Activated T-helper 17 cell treated with anti-CD3 and anti-CD28 coated beads, Interleukin-2, amount 50 U/mL, for 72 hours (primary cell): ENCODE measurements at regions not wholly inside any gene's neighbourhood (a gene's known extent, or its start where the extent isn't known, plus 50 kb on each side); places are given as distances from the start of the nearest gene placed in this dataset.

ENCODE experiments used
- ATAC-seq: fragments of 150-1000 bp; cut with Tn5 transposase; replicated peaks from 2 replicates; pipeline ENCODE4 v1.10.0; 2021; ENCODE audit warnings: mild to moderate bottlenecking, moderate library complexity
- H3K27ac Mint-ChIP-seq: one replicate; pipeline ENCODE4 v1.8.0; 2022; ENCODE audit warnings: mixed read lengths
- H3K27me3 Mint-ChIP-seq: one replicate; pipeline ENCODE4 v1.8.0; 2022; ENCODE audit warnings: mixed read lengths
- H3K36me3 Mint-ChIP-seq: one replicate; pipeline ENCODE4 v1.8.0; 2022; ENCODE audit warnings: low read depth, mild to moderate bottlenecking, mixed read lengths
- H3K4me1 Mint-ChIP-seq: one replicate; pipeline ENCODE4 v1.8.0; 2022; ENCODE audit warnings: mixed read lengths
- H3K4me3 Mint-ChIP-seq: one replicate; pipeline ENCODE4 v1.8.0; 2022; ENCODE audit warnings: mild to moderate bottlenecking, mixed read lengths
- H3K9me3 Mint-ChIP-seq: one replicate; pipeline ENCODE4 v1.8.0; 2022; ENCODE audit warnings: mixed read lengths

DNA sequence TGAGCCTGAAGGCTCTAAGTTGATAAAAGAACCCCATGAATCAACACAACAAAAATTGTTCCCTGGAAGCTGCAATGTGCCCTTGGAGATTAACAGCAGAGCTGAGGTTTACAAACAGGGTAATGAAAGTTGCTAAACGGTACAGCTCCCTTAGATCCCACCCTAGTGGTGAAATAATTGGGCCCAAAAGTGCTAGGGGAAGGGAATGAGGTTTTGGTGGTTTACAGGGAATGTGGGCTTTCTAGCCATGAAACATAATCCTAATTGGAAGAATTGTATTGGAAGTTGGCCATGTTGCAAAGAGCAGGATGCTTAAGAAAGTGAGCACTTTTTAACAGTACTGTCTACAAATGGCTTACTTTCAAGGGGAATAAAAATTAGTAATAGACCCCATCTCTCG, 180.2 kb upstream of the SMIM21 start:
- H3K4me1 Mint-ChIP-seq, result no peaks in the 10 kb centered on the region
- no peak for ATAC-seq
- H3K36me3 Mint-ChIP-seq, result no peaks in the 10 kb centered on the region
- peaks cover 10% of the 10 kb centered on the region for H3K27me3 Mint-ChIP-seq
- H3K4me3 Mint-ChIP-seq, result no peak overlapping the region
- no peaks in the 10 kb centered on the region for H3K9me3 Mint-ChIP-seq
- no peak overlapping the region for H3K27ac Mint-ChIP-seq

DNA sequence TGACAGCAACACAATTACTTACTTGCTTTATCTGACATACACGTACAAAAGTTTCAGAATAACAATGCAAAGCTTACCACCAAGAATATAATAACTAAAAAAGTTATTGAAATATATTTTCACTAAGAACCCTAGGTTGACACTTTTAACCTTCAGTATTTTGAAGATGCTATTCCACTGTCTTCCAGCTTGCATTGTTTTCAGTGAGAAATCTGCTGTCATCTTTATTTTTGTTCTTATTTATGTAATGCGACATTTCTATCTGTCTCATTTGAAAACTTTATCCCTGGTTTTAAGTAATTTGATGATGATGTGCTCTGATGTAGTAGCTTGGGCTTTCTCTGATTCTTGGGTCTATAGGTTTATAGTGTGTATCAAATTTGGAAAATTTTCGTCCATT, 165.0 kb upstream of the SMIM21 start:
- H3K27me3 Mint-ChIP-seq, result peaks cover 3% of the 10 kb centered on the region
- H3K9me3 Mint-ChIP-seq, result peaks cover 19% of the 10 kb centered on the region
- H3K4me1 Mint-ChIP-seq, result no peaks in the 10 kb centered on the region
- H3K27ac Mint-ChIP-seq, result no peak overlapping the region
- ATAC-seq, result no peak
- H3K36me3 Mint-ChIP-seq, result no peaks in the 10 kb centered on the region
- no peak overlapping the region for H3K4me3 Mint-ChIP-seq

DNA sequence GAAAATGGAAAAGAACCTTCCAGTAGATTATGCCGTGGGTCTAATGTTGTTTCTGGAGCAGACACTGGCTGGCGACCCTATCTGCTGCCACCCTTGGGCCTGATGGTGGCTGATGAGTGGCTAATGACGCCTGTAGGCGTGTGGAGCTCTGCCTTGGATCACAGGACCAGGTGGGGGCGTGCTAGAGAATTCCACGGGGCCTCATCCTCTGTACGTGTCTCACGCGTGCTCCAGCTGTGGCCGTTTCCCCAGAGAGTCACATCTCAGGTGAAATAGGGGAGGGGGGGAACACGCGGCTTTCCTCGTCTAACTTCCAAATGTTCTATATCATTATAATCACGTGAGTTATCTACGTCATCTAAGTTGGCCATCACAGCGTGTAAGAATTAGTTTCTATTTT, 160.9 kb upstream of the SMIM21 start:
- Mint-ChIP-seq H3K4me1 (no peaks in the 10 kb centered on the region), H3K27me3 (peaks cover 8% of the 10 kb centered on the region), H3K36me3 (no peaks in the 10 kb centered on the region), H3K9me3 (peaks cover 14% of the 10 kb centered on the region), H3K4me3 (no peak overlapping the region), H3K27ac (no peak overlapping the region)
- ATAC-seq, result no peak

- Mint-ChIP-seq H3K4me1 (no peaks in the 10 kb centered on the region), H3K36me3 (no peaks in the 10 kb centered on the region), H3K27me3 (peaks cover 8% of the 10 kb centered on the region), H3K27ac (no peak overlapping the region), H3K9me3 (peaks cover 4% of the 10 kb centered on the region), H3K4me3 (no peak overlapping the region)
- ATAC-seq, result no peak
Measured at GRCh38 chr18:75587131-75587530, 159.6 kb upstream of the SMIM21 start.

DNA sequence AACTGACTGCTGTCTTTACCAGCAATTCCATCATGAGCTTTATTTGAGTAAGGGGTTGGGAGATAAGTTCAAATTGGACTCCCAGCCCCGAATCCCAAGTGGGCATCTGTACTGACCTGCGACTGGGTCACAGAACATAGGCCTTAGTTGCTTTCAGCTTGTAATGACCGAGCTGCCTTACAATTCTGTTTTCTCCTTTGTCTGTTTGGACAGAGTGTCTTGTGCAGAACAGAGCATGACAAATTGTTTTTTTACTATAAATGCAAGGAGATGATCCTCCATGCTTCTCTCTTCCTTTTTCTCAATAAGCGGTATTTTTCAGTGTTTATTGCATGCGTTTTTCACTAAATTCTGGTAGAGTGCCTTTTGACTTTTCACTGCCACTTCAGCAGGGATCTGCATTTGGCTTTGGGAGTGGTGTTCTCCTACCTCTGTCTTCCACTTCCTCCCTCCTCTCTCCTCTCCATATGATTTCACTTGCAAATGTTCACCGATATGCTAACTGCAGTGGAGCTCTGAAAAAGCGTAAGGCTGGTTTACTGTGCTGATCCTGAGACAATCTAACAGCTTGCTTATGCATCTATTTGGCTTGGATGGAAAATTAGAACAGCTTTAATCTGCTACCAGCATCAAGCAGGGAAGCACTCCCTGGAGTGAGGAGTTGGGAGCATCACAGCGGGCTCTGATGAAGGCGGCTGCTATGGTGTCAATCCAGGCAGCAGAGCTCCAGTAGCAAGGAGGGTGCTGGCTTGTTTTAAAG, 158.8 kb upstream of the SMIM21 start:
- H3K27me3 Mint-ChIP-seq, result peaks cover 8% of the 10 kb centered on the region
- no peaks in the 10 kb centered on the region for H3K4me1 Mint-ChIP-seq
- no peaks in the 10 kb centered on the region for H3K36me3 Mint-ChIP-seq
- ATAC-seq, result no peak
- peaks cover 4% of the 10 kb centered on the region for H3K9me3 Mint-ChIP-seq
- no peak overlapping the region for H3K4me3 Mint-ChIP-seq
- no peak overlapping the region for H3K27ac Mint-ChIP-seq

DNA sequence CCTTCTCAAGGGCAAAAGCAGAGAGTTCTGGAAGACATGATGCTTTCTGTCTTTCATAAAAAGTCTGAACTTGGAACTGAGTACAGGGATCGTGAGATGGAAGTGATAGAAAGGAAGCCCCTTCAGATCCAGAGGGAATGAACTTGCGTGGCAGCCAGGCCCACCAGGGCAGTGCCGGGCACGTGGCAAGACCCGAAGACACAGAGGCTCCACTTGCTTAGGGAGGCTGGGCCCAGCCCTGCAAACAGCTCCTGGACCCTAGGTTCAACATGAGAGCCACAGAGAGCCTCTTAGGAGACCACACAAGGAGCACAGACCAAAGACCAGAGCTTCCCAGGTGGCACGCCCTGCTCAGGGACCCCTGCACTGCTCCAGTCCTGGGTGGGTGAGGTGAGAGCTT, 155.4 kb upstream of the SMIM21 start:
- H3K27me3 Mint-ChIP-seq, result peaks cover 8% of the 10 kb centered on the region
- H3K9me3 Mint-ChIP-seq, result no peaks in the 10 kb centered on the region
- no peaks in the 10 kb centered on the region for H3K4me1 Mint-ChIP-seq
- H3K27ac Mint-ChIP-seq, result no peak overlapping the region
- no peak overlapping the region for H3K4me3 Mint-ChIP-seq
- H3K36me3 Mint-ChIP-seq, result no peaks in the 10 kb centered on the region
- ATAC-seq, result no peak

DNA sequence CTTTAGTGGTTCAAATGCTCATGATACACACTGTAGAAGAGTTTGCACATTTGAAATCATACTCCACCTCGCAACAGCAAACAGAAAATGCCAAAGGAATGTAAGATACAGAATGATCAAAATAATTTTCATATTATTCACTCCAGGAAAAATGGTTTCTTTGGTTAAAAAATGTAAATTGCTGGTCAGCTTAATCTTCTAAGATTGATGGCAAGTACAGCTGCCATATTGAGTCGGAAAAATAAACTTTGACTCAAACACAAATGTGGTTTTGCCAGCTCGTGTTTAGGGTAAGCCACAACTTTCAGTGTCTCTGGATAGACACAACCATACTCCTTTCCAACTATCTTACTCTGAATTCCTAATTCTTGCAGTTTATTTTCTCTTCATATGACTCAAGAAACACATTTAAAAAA, 154.9 kb upstream of the SMIM21 start:
- no peaks in the 10 kb centered on the region for H3K36me3 Mint-ChIP-seq
- no peak overlapping the region for H3K4me3 Mint-ChIP-seq
- peaks cover 8% of the 10 kb centered on the region for H3K27me3 Mint-ChIP-seq
- no peak overlapping the region for H3K27ac Mint-ChIP-seq
- H3K9me3 Mint-ChIP-seq, result no peaks in the 10 kb centered on the region
- no peaks in the 10 kb centered on the region for H3K4me1 Mint-ChIP-seq
- ATAC-seq, result no peak

DNA sequence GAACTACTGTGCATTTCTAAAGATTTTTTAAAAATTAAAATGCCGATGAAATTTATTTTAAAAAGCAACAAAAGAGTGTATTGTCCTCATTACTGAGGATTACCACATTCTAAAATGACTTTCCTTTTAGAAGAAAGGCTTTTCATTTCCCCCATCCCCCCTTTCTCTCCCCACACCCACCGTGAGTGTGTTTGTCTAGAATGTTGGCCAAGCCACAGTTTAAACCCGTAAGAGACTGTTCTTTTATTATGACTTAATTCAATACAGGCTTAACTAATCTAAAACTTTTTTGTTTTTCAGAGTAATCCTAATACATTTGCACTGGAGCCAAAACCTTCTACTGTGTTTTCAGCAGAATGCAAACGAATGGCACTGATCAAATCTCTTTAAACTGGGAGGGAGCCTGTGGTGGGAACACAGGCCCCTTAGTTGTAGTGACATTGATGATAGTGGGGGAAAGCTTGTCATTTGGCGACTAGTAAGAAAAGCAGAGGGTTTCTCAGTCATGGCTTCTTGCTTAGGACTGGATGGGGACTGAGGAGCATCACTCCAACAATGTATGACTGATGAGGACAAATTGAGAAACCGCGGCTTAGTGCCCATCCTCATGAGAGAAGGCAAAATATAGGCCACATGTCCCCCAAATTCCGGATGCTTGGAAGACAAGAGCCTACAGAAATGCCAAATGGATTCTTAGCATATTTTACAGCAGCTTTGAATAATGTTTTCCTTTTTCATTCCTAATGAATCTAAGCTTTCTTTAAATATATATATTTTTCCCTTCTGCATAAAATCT, 154.0 kb upstream of the SMIM21 start:
- ATAC-seq, result no peak
- peaks cover 8% of the 10 kb centered on the region for H3K27me3 Mint-ChIP-seq
- no peaks in the 10 kb centered on the region for H3K4me1 Mint-ChIP-seq
- H3K36me3 Mint-ChIP-seq, result no peaks in the 10 kb centered on the region
- no peak overlapping the region for H3K4me3 Mint-ChIP-seq
- no peak overlapping the region for H3K27ac Mint-ChIP-seq
- H3K9me3 Mint-ChIP-seq, result no peaks in the 10 kb centered on the region

DNA sequence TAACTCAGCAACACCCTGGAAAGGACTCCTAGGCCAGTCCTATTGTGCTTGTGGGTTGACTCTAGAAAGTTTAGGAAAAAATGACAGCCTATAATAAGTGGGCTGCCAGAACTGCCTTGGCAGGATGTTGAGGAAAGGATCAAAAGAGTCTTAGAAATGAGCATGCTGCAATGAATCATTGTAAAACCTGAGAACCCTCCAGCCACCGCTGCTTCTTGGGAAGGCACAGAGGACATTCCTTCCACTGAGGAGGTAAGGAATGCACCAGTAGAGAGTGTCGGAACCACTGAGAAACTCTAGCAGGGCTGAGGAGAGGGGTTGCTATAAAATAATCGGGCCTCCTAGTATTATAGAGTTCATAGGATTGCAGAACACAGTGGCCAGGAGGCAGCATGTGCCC, 146.7 kb upstream of the SMIM21 start:
- H3K36me3 Mint-ChIP-seq, result no peaks in the 10 kb centered on the region
- no peak overlapping the region for H3K4me3 Mint-ChIP-seq
- peaks cover 6% of the 10 kb centered on the region for H3K27me3 Mint-ChIP-seq
- H3K4me1 Mint-ChIP-seq, result no peaks in the 10 kb centered on the region
- H3K27ac Mint-ChIP-seq, result no peak overlapping the region
- no peaks in the 10 kb centered on the region for H3K9me3 Mint-ChIP-seq
- ATAC-seq, result no peak

- H3K9me3 Mint-ChIP-seq, result no peaks in the 10 kb centered on the region
- no peaks in the 10 kb centered on the region for H3K4me1 Mint-ChIP-seq
- no peak for ATAC-seq
- H3K36me3 Mint-ChIP-seq, result no peaks in the 10 kb centered on the region
- H3K4me3 Mint-ChIP-seq, result no peak overlapping the region
- no peak overlapping the region for H3K27ac Mint-ChIP-seq
- H3K27me3 Mint-ChIP-seq, result peaks cover 19% of the 10 kb centered on the region
Measured at GRCh38 chr18:75563150-75563549, 135.6 kb upstream of the SMIM21 start.

- H3K27ac Mint-ChIP-seq, result no peak overlapping the region
- H3K9me3 Mint-ChIP-seq, result no peaks in the 10 kb centered on the region
- peaks cover 17% of the 10 kb centered on the region for H3K27me3 Mint-ChIP-seq
- H3K36me3 Mint-ChIP-seq, result no peaks in the 10 kb centered on the region
- ATAC-seq, result no peak
- H3K4me1 Mint-ChIP-seq, result no peaks in the 10 kb centered on the region
- no peak overlapping the region for H3K4me3 Mint-ChIP-seq
Measured at GRCh38 chr18:75562216-75562615, 134.7 kb upstream of the SMIM21 start.

- Mint-ChIP-seq H3K9me3 (no peaks in the 10 kb centered on the region), H3K27me3 (peaks cover 7% of the 10 kb centered on the region), H3K27ac (no peak overlapping the region), H3K36me3 (no peaks in the 10 kb centered on the region), H3K4me1 (no peaks in the 10 kb centered on the region), H3K4me3 (no peak overlapping the region)
- no peak for ATAC-seq
Measured at GRCh38 chr18:75558790-75559189, 131.3 kb upstream of the SMIM21 start.

DNA sequence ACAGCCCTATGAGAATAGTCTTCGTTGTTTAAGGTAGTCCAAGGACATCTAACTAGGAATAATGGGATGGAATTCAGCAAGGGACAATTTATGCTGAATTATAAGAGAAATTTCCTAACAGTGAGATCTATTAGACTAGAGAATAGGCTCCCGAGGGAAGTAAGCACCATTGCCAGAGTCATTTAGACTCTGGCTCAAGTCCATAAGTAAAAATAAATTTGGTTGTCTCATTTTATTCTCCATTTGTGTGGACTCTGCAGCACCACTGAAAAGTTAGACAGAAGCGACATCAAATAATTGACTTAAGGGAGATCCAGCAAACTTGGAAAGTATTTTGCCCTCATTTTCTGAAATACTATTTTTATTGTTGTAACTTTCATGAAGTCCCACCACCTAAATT, 129.3 kb upstream of the SMIM21 start:
- Mint-ChIP-seq H3K4me1 (no peaks in the 10 kb centered on the region), H3K27me3 (peaks cover 5% of the 10 kb centered on the region), H3K36me3 (no peaks in the 10 kb centered on the region), H3K9me3 (no peaks in the 10 kb centered on the region), H3K27ac (no peak overlapping the region), H3K4me3 (no peak overlapping the region)
- no peak for ATAC-seq

- Mint-ChIP-seq H3K36me3 (no peaks in the 10 kb centered on the region), H3K4me3 (no peak overlapping the region), H3K9me3 (no peaks in the 10 kb centered on the region), H3K4me1 (no peaks in the 10 kb centered on the region), H3K27ac (no peak overlapping the region), H3K27me3 (peaks cover 6% of the 10 kb centered on the region)
- ATAC-seq, result no peak
Measured at GRCh38 chr18:75554644-75555185, 127.2 kb upstream of the SMIM21 start.

GRCh38 chr18:75554176-75554575, 126.7 kb upstream of the SMIM21 start:
- H3K4me3 Mint-ChIP-seq, result no peak overlapping the region
- H3K36me3 Mint-ChIP-seq, result no peaks in the 10 kb centered on the region
- H3K27ac Mint-ChIP-seq, result no peak overlapping the region
- no peak for ATAC-seq
- peaks cover 10% of the 10 kb centered on the region for H3K27me3 Mint-ChIP-seq
- no peaks in the 10 kb centered on the region for H3K9me3 Mint-ChIP-seq
- no peaks in the 10 kb centered on the region for H3K4me1 Mint-ChIP-seq
